GM20000 (cell line): ENCODE measurements at regions not wholly inside any gene's neighbourhood (a gene's known extent, or its start where the extent isn't known, plus 50 kb on each side); places are given as distances from the start of the nearest gene placed in this dataset.

Experiments used
- DNase-seq: peaks from one replicate; pipeline ENCODE4 v3.0.0; 2012; ENCODE audit warnings: low spot score
- CTCF ChIP-seq: IDR thresholded peaks from 2 replicates; pipeline ENCODE4 v1.5.1; 2012; ENCODE audit warnings: mild to moderate bottlenecking, control low read depth; ENCODE audit errors: extremely low read depth, missing control alignments

- no peak for DNase-seq
- TF ChIP-seq CTCF = no peak
These were observed 143.0 kb downstream of the KITLG start for GRCh38 chr12:88437226-88437625.
